Tibial nerve (tissue), 4 donors: ENCODE measurements at regions not wholly inside any gene's neighbourhood (a gene's known extent, or its start where the extent isn't known, plus 50 kb on each side); places are given as distances from the start of the nearest gene placed in this dataset.

Experiments
- DNase-seq, 2 donors: peaks; one replicate each; pipeline ENCODE4 v3.0.0-alpha.2; 2019; ENCODE audit warnings: low spot score in 2 of 2
- H3K27ac ChIP-seq, 4 donors: fragments of 200-600 bp; sonication (generic) in 3 of 4; one replicate each; pipeline ENCODE4 v1.5.1; 2017 to 2019; ENCODE audit warnings: mild to moderate bottlenecking in 1 of 4
- H3K27me3 ChIP-seq, 2 donors: fragments of 200-600 bp; sonication (generic) in 1 of 2; one replicate each; pipeline versions ENCODE4 v1.5.1 to v1.6.0; 2017 to 2019
- H3K36me3 ChIP-seq, 3 donors: fragments of 200-600 bp; sonication (generic); one replicate each; pipeline ENCODE4 v1.5.1; 2018 to 2019
- H3K4me1 ChIP-seq, 4 donors: fragments of 200-600 bp; sonication (generic) in 3 of 4; one replicate each; pipeline ENCODE4 v1.5.1; 2017 to 2019
- H3K4me3 ChIP-seq, 4 donors: fragments of 200-600 bp; sonication (generic) in 3 of 4; one replicate each; pipeline ENCODE4 v1.5.1; 2017 to 2019; ENCODE audit warnings: mild to moderate bottlenecking in 1 of 4, moderate library complexity in 1 of 4
- H3K9me3 ChIP-seq, 4 donors: fragments of 200-600 bp; sonication (generic) in 3 of 4; one replicate each; pipeline ENCODE4 v1.5.1; 2017 to 2019
- EP300 ChIP-seq, 2 donors: sonication (generic); formaldehyde crosslinking; IDR thresholded peaks; one replicate each; pipeline ENCODE4 v1.6.1; 2017; ENCODE audit warnings: antibody characterized with exemption in 2 of 2, mild to moderate bottlenecking in 1 of 2
- POLR2A ChIP-seq, 2 donors: fragments of 450-650 bp; IDR thresholded peaks; one replicate each; pipeline ENCODE4 v1.6.1; 2017; ENCODE audit warnings: antibody characterized with exemption in 2 of 2, mild to moderate bottlenecking in 2 of 2, moderate library complexity in 2 of 2
- WGBS, 2 donors: methylation state at CpG; one replicate each; pipeline ENCODE4 v1.1.5; 2018; 5-methylcytosine and 5-hydroxymethylcytosine counted together
- TF ChIP-seq, protein P1 (sequence below), 5 experiments: fragments of 200-600 bp in 3 of 5; fragments of 450-650 bp in 2 of 5; sonication (generic) in 3 of 5; IDR thresholded peaks; one replicate each; pipeline ENCODE4 v1.5.1; 2016 to 2019; ENCODE audit warnings: antibody characterized with exemption in 5 of 5, mild to moderate bottlenecking in 3 of 5, moderate library complexity in 2 of 5

DNA sequence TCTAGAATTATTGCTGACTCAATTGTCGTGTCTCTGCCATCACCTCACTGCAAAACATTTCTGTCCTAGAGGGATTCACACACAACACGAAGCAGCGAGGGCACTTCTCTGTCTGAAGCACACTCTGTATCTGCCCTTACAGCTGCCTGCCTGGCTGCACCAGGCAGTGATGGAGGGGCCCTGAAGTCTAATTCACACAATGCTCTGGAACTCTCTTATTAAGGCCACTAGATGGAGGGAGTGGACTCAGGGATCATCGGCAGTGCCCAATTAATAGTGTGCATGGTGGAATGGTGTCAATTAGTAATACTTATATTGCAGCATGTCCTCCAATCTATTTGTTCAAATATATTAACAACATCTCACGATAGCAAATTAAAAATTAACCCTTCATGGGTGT, 157.5 kb upstream of the MAP1B start:
- H3K36me3 ChIP-seq: no peaks in the 10 kb centered on the region
- H3K27ac ChIP-seq: no peak overlapping the region
- no peaks in the 10 kb centered on the region for H3K4me1 ChIP-seq
- no peak for DNase-seq
- peaks cover 0 to 13% (median 0%) of the 10 kb centered on the region in 4 donors for H3K9me3 ChIP-seq
- no peak for TF ChIP-seq EP300 (IDR thresholded peaks at IDR 0.05)
- TF ChIP-seq POLR2A (IDR thresholded peaks at IDR 0.05): no peak
- TF ChIP-seq, protein P1, sequence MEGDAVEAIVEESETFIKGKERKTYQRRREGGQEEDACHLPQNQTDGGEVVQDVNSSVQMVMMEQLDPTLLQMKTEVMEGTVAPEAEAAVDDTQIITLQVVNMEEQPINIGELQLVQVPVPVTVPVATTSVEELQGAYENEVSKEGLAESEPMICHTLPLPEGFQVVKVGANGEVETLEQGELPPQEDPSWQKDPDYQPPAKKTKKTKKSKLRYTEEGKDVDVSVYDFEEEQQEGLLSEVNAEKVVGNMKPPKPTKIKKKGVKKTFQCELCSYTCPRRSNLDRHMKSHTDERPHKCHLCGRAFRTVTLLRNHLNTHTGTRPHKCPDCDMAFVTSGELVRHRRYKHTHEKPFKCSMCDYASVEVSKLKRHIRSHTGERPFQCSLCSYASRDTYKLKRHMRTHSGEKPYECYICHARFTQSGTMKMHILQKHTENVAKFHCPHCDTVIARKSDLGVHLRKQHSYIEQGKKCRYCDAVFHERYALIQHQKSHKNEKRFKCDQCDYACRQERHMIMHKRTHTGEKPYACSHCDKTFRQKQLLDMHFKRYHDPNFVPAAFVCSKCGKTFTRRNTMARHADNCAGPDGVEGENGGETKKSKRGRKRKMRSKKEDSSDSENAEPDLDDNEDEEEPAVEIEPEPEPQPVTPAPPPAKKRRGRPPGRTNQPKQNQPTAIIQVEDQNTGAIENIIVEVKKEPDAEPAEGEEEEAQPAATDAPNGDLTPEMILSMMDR (IDR thresholded peaks at IDR 0.05): peak in 1 of 5 experiments; percentile 8
- H3K27me3 ChIP-seq: no peaks in the 10 kb centered on the region
- WGBS, 2 donors: 78 to 85% methylated on average over 5 of the region's 5 CpGs
- H3K4me3 ChIP-seq: no peak overlapping the region

DNA sequence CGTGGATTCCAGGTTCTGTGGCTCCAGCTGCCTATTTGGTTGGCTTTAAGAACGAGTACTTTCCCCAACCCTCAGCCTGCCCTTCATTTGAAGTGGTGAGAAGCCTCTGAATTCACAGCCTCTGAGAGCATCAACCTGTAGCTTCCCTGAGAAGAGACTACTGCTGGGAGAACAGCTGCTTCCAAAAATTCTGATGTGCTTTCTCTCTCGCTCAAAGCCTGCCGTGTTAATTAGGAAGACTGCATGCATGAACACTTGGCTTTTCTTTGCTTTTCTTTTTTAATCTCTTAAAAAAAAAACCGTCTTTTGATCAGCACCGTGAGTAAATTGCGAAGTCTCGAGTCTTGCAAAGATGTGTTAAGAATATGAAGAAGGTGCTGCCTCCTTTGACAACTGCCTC, 153.4 kb upstream of the MAP1B start:
- TF ChIP-seq EP300 (IDR thresholded peaks at IDR 0.05) (no peak), POLR2A (IDR thresholded peaks at IDR 0.05) (no peak)
- TF ChIP-seq, protein P1 (IDR thresholded peaks at IDR 0.05): no peak
- DNase-seq: no peak
- Histone ChIP-seq H3K9me3 (peaks cover 0 to 6% (median 0%) of the 10 kb centered on the region in 4 donors), H3K36me3 (no peaks in the 10 kb centered on the region), H3K27me3 (no peaks in the 10 kb centered on the region), H3K27ac (no peak overlapping the region), H3K4me1 (no peaks in the 10 kb centered on the region), H3K4me3 (no peak overlapping the region)
- WGBS, 2 donors: 92 to 94% methylated on average over 8 of the region's 8 CpGs

DNA sequence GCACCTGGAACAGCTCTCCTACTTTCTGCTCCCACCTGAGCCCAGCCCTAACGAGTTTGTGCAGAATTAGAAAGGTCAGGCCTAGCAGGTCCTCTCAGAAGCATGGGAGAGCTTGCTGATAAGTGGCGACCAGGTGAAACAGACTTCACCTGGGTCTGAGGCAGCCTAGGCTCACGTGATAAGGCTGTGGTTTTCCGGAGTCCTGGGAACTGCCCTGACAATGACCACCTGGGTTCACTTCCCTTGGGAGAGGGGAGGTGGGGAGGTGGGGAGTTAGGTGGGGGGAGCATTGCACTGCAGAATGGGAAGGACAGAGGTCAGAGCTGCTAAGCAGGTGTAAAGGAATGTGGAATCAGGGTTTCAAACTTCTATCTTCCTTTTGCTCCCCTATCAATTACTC, 152.9 kb upstream of the MAP1B start:
- no peak overlapping the region for H3K27ac ChIP-seq
- TF ChIP-seq POLR2A (IDR thresholded peaks at IDR 0.05) (no peak), EP300 (IDR thresholded peaks at IDR 0.05) (no peak)
- TF ChIP-seq, protein P1 (IDR thresholded peaks at IDR 0.05): no peak
- WGBS, 2 donors: 74 to 79% methylated on average over 4 of the region's 4 CpGs

DNA sequence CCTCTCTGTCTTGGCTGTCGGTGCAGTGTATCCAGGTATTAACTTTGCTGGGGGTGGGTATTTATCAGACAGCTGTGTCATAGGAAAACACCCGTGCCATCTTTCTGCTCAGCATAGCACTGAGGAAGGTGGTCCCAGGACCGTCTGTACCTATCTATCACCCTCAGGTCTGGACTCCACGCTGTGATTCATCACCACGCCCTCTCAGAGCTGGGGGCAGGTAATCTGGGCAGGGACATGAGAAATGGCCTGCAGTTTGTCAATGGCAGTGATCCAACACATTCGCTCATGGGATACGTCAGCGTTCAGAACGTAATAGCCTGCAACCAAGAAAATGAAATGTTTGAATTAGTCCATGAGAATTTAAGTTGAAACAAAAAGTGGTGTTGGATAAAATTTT, 151.6 kb upstream of the MAP1B start:
- Histone ChIP-seq H3K4me3 (no peak overlapping the region), H3K9me3 (no peaks in the 10 kb centered on the region), H3K4me1 (no peaks in the 10 kb centered on the region), H3K36me3 (no peaks in the 10 kb centered on the region), H3K27ac (no peak overlapping the region), H3K27me3 (no peaks in the 10 kb centered on the region)
- TF ChIP-seq EP300 (IDR thresholded peaks at IDR 0.05): no peak
- TF ChIP-seq, protein P1 (IDR thresholded peaks at IDR 0.05): no peak
- no peak for TF ChIP-seq POLR2A (IDR thresholded peaks at IDR 0.05)
- DNase-seq: no peak
- WGBS, 2 donors: 88 to 92% methylated on average over 9 of the region's 9 CpGs

More for the DNA sequence above, 152.9 kb upstream of the MAP1B start:
- Histone ChIP-seq H3K4me1 (no peaks in the 10 kb centered on the region), H3K36me3 (no peaks in the 10 kb centered on the region), H3K27me3 (no peaks in the 10 kb centered on the region), H3K9me3 (peaks cover 0 to 1% (median 0%) of the 10 kb centered on the region in 4 donors), H3K4me3 (no peak overlapping the region)
- no peak for DNase-seq

DNA sequence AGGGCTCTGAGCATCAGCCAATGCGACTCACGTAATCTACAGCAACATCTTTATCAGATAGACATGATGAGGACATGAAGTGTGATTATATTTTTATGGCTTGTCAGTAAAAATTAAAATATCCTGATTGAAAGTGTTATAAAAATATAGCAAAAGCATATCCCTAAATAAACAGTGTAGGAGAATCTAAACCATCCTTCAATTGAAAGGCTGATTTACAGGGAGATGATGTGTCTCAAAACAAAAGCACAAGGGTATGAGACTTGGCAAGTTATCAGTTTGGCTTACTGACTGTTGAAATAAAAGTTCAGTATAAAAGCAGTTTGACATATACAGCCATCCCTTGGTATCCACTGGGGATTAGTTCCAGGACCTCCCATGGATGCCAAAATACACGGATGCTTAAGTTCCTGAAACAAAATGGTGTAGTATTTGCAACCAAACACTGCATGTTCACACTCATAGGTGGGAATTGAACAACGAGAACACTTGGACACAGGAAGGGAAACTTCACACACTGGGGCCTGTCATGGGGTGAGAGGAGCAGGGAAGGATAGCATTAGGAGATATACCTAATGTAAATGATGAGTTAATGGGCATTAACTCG, 149.9 kb upstream of the MAP1B start:
- Histone ChIP-seq H3K27me3 (no peaks in the 10 kb centered on the region), H3K27ac (no peak overlapping the region), H3K9me3 (no peaks in the 10 kb centered on the region), H3K4me1 (no peaks in the 10 kb centered on the region), H3K36me3 (no peaks in the 10 kb centered on the region), H3K4me3 (no peak overlapping the region)
- TF ChIP-seq, protein P1 (IDR thresholded peaks at IDR 0.05): no peak
- TF ChIP-seq POLR2A (IDR thresholded peaks at IDR 0.05) (no peak), EP300 (IDR thresholded peaks at IDR 0.05) (no peak)
- DNase-seq: no peak
- WGBS, 2 donors: 79% methylated on average over 5 of the region's 5 CpGs
